ENCODE measurements at regions not wholly inside any gene's neighbourhood (a gene's known extent, or its start where the extent isn't known, plus 50 kb on each side); places are given as distances from the start of the nearest gene placed in this dataset.
"Not testable (repeated sequence)": the region's sequence is repeated elsewhere in the genome, so short reads cannot be mapped to it uniquely, and the experiment has no call there.

DNA sequence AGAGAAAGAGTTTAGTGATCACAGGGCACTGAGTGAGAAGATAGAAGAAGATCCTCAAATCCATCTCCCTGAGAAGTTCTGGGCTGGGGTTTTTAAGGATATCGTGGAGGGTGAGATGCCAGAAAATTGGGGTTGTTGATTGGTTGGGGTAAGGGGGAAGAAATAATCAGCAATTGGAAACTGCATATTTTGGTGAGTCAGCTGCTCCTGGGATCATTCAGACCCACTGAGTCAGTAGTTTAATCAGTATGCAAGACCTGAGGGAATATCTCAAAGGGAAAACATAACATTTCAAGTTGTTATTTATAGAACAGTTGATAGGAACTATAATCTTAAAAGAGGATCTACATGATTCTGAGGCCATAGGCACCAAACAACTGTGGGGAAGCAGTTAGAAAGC is 183.4 kb downstream of the FCRL5 start:
- not testable (repeated sequence) for DNase-seq (ENCODE audit: low read depth in 2 of 2)

- peak in 1 of 2 donors; percentile 23 for DNase-seq (ENCODE audit: low read depth in 2 of 2)
Observed at GRCh38 chr1:157368363-157368762, 184.0 kb downstream of the FCRL5 start.

DNA sequence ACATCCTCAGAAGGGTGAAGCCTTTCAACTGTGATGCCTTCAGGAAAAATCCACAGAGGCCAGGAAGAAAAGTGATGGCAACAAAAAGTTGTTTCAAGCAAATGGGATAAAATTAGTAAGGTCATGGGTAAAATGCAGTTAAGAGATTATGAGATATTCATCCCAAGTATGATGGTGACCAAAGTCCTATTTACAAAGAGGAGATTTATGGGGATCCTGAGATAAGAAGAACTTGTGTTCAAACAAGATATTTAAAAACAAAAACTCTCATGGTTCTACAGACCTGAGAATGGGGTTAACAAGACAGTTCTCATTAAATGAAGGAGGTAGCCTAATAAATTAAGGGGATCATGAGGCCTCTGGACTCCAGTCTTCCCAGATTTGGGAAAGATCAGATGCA is 184.4 kb downstream of the FCRL5 start:
- no peak for DNase-seq (ENCODE audit: low read depth in 2 of 2)

DNA sequence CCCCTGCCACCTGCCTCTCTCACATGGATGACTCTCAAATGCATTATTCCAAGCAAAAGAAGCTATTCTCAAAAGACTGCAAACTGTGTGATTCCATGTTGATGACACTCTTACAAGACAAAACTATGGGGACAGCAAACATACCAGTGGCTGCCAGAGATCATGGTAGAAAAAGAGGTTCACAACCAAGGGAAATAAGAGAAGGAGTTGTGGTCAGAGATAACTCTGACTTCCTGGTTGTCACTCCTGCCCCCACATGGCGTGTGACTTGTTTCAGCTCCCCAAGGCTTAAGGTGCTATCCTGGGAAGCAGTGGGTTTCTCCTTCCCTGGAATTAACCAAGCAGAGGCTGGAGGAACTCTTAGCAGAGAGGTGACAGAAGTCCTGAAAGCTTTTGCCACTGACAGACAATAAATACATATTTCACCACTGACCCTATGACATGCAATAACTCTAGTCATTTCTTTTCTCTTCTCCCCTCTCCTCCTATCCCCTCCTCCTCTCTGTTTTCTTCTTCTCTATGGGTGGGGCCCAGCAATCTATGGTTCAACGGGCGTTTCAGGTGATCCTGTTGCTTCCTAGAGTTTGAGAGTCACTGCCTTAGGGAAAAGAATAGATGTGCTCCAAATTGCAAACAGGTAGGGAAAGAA is 185.1 kb downstream of the FCRL5 start:
- DNase-seq (ENCODE audit: low read depth in 2 of 2): no peak

DNA sequence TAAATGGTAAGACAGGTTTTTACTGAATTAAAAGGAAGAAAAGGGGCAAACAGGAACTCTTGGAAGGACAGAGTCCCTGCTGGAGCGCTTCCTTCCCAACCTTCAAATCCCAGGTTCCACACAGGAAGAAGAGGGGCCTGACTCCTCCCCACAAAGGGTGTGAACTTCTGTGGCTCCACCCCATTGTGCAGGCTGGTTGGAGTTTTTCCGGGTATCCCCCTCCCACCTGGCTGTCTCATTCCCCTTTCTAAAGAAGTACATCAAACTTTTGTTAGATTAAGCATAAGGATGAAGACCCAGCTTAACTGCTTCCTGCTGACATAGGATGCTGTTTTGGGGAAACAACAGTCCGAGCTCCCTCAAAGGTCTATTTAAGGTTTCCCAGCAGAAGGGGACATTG is 187.7 kb downstream of the FCRL5 start:
- no peak for DNase-seq (ENCODE audit: low read depth in 2 of 2)

DNA sequence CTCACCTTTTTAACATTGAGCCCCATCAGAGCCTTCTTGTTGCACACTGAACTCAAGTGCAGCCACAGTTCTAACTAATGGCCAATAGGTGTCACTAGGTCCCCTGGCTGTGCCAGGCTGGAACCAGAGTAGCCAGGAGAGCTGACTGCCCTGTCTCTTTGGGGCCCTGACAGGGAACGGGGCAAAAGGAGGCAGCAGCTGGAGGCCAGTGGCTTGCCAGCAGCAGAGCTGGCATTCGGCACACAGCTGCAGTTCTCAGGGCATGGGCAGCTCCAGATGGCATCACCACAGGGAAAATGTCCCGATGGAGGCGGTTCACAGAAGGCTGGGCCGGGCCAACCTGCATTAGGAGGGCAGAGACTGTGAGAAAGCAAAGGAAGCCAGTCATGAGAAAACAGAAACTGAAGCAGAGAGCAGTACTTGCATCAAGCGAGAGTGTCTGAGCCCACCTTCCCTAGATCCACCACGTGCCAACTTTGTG is 188.6 kb downstream of the FCRL5 start:
- DNase-seq (ENCODE audit: low read depth in 2 of 2): peak; percentile 40 to 62

DNA sequence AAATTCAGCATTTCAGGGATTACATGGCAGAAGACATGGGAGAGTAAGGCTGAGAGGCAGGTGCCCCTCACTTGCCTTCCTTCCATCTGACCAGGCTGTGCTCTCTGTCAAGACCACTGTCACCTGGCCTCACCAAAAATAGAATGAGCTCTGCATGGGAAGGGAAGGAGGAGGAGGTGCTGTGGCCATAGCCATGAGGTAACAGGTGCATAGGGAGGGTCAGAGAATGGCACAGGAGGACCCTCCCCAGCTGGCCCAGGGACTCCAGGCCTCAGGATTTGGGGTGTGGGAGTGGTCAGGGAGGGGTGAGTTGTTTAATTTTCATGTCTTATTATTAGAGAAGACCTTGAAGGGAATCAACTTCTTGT is 192.3 kb downstream of the FCRL5 start:
- DNase-seq (ENCODE audit: low read depth in 2 of 2): no peak

- no peak for DNase-seq (ENCODE audit: low read depth in 2 of 2)
Observed at GRCh38 chr1:157359314-157360022, 192.8 kb downstream of the FCRL5 start.

DNA sequence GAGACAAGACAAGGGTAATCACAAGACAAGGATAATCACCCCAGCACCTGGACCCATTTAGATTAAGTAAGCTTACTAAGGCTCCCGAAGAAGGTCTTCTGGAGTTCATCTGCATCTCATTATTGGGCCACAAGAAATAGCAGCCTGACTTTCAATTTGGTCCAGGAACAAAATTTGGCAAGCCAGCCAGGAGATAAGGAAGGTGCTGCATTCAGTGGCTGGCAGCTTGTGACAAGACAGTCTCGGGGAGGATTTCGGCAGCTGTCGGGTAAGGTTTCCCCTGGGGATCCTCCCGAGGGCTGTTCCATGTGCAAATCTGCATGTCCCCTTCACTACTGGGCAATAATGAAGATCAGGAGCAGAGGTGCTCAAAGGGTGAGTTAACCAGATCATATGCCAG is 195.2 kb downstream of the FCRL5 start:
- DNase-seq (ENCODE audit: low read depth in 2 of 2): no peak

DNA sequence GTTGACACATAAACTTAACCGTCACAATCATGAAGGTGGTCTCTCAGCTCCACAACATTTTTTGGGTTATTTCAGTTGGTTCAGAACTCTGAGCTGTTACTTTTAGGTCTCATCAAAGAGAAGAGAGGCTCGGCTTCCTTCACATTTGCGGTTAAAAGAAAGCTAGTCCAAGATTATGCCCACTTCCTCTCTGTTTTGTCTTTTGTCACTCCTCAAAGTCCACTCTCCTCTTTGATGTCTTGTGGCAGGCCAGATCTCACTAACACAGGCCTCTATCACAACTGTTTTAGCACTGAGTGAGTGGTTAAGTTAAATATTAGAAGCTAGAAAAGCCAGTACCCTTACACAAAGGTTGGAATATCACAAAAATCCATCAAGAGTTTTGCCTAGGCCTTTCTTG is 195.7 kb downstream of the FCRL5 start:
- DNase-seq (ENCODE audit: low read depth in 2 of 2): no peak

GRCh38 chr1:157353546-157353945 is 198.8 kb downstream of the FCRL5 start:
- DNase-seq (ENCODE audit: low read depth in 2 of 2): no peak

DNA sequence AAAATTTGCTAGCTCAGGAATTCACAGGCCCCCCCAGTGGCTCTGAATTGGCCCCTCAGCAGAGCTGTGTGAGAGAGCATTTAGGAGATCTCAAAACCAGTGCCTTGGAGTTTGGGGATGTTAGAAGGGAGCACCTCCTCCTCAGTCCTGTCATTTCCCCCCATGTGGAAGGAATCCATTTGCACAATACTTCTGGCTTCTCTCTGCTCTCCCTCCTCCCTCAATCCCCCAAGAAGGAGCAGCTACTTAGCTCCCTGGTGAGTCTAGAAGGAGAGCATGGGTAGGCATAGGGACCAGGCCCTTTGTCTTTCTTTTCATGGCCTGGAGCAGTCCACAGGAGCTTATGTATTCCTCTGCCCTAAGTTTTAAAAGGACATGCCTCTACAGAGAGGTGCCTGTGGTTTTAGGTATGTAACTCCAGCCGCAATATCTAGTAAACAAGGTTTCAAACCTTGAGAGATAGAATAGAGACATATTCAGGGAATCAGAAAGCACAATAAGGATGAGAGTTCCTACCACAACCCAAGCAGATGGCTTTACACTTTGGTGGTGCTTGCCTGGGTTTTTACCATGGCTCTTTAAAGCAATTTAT is 199.4 kb downstream of the FCRL5 start:
- DNase-seq (ENCODE audit: low read depth in 2 of 2): no peak

DNA sequence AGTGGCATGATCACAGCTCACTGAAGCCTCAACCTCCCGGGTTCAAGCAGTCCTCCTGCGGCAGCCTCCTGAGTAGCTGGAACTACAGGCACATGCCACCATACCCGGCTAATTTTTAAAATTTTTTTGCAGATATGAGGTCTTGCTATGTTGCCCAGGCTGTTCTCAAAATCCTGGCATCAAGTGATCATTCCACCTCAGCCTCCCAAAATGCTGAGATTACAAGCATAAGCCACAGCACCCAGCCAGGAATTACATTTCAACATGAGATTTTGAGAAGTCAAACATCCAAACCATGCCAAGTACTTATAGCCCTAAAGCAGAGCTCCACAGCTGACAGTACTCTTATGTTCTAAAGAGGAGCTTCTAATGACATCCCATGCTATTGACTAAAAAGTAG is 200.1 kb downstream of the FCRL5 start:
- no peak for DNase-seq (ENCODE audit: low read depth in 2 of 2)

DNA sequence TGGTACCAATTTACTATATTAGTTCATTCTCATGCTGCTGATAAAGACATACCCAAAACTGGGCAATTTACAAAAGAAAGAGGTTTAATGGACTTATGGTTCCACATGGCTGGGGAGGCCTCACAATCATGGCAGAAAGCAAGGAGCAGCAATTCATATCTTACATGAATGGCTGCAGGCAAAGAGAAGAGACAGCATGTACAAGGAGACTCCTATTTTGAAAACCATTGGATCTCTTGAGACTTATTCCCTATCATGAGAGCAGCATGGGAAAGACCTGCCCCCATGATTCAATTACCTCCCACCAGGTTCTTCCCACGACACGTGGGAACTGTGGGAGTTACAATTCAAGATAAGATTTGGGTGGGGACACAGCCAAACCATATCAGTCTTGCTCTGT is 200.5 kb downstream of the FCRL5 start:
- DNase-seq (ENCODE audit: low read depth in 2 of 2): not testable (repeated sequence)

GRCh38 chr1:157348538-157349480 is 203.5 kb downstream of the FCRL5 start:
- DNase-seq (ENCODE audit: low read depth in 2 of 2): peak; percentile 6 to 29

GRCh38 chr1:157347506-157347905 is 204.8 kb downstream of the FCRL5 start:
- no peak for DNase-seq (ENCODE audit: low read depth in 2 of 2)

- DNase-seq (ENCODE audit: low read depth in 2 of 2): not testable (repeated sequence)
Observed at GRCh38 chr1:157337785-157338184, 199.6 kb upstream of the ETV3 start.

- no peak for DNase-seq (ENCODE audit: low read depth in 2 of 2)
Observed at GRCh38 chr1:157335056-157335455, 196.9 kb upstream of the ETV3 start.

DNA sequence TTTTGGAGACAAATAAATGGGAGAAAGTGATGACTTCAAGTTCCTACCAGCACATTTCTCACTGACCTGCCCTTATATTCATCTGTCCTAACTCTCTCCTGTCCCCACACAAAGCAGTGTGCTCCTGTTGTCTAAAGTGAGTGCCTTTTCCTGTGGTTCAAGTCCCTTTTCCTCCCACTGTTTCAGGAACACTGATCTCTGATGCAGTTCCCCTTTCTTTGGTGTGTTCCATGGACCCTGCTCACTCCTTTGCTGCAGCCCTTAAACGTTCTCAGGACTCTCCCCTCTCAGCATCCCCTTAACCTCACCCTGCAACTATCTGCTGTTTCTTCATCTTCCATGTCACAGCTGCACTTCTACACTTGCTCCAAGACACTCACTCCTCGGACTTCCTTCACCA is 195.8 kb upstream of the ETV3 start:
- DNase-seq (ENCODE audit: low read depth in 2 of 2): no peak

GRCh38 chr1:157330177-157330576 is 192.0 kb upstream of the ETV3 start:
- DNase-seq (ENCODE audit: low read depth in 2 of 2): not testable (repeated sequence)

DNA sequence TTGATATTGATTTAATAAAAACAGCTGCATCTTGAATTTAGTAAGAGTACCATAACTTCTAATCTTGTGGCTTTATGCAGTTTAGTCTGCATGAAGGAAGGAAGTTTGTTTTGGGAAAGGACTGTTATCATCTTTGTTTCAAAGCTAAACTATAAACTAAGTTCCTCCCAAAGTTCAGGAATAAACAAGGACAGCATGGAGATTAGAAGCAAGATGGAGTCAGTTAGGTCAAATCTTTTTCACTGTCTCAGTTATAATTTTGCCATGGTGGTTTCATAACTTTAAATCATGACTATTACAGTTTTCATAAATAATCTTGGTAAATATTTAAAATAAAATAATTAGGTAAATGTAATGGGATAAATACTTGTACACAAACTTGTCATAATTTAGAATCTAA is 189.9 kb upstream of the ETV3 start:
- not testable (repeated sequence) for DNase-seq (ENCODE audit: low read depth in 2 of 2)
